ENCODE measurements at regions not wholly inside any gene's neighbourhood (a gene's known extent, or its start where the extent isn't known, plus 50 kb on each side); places are given as distances from the start of the nearest gene placed in this dataset.

- TF ChIP-seq, protein P1, sequence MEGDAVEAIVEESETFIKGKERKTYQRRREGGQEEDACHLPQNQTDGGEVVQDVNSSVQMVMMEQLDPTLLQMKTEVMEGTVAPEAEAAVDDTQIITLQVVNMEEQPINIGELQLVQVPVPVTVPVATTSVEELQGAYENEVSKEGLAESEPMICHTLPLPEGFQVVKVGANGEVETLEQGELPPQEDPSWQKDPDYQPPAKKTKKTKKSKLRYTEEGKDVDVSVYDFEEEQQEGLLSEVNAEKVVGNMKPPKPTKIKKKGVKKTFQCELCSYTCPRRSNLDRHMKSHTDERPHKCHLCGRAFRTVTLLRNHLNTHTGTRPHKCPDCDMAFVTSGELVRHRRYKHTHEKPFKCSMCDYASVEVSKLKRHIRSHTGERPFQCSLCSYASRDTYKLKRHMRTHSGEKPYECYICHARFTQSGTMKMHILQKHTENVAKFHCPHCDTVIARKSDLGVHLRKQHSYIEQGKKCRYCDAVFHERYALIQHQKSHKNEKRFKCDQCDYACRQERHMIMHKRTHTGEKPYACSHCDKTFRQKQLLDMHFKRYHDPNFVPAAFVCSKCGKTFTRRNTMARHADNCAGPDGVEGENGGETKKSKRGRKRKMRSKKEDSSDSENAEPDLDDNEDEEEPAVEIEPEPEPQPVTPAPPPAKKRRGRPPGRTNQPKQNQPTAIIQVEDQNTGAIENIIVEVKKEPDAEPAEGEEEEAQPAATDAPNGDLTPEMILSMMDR (IDR thresholded peaks at IDR 0.05; ENCODE audit: extremely low read depth, missing control alignments): no peak
- no peak for DNase-seq (ENCODE audit: low spot score)
These were observed 135.3 kb upstream of the IRF2BP2 start for GRCh38 chr1:234745276-234745675.

GRCh38 chr1:234743791-234744611, 134.0 kb upstream of the IRF2BP2 start:
- TF ChIP-seq, protein P1 (IDR thresholded peaks at IDR 0.05; ENCODE audit: extremely low read depth, missing control alignments): no peak
- no peak for DNase-seq (ENCODE audit: low spot score)

DNA sequence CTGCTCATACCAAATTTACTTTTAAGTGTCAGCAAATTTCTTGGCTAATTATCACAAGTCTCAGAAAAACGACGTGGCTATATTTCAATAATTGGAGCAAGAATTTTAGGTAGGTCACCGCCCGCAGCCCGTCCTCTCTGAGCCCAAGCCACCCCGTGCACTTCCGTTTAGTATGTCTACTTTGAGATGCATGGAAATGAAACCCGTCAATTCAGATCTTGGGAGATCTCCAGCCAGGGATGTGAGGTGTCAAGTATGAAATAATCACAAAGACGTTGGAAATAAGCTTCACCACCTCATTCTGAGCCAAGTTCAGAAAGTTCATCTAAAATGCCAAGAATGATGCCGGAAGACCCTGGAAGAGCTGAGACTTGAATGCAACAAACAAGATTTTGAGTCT, 132.6 kb upstream of the IRF2BP2 start:
- DNase-seq (ENCODE audit: low spot score): no peak
- TF ChIP-seq, protein P1 (IDR thresholded peaks at IDR 0.05; ENCODE audit: extremely low read depth, missing control alignments): no peak

GRCh38 chr1:234737967-234738314, 128.0 kb upstream of the IRF2BP2 start:
- TF ChIP-seq, protein P1 (IDR thresholded peaks at IDR 0.05; ENCODE audit: extremely low read depth, missing control alignments): no peak
- DNase-seq (ENCODE audit: low spot score): no peak

DNA sequence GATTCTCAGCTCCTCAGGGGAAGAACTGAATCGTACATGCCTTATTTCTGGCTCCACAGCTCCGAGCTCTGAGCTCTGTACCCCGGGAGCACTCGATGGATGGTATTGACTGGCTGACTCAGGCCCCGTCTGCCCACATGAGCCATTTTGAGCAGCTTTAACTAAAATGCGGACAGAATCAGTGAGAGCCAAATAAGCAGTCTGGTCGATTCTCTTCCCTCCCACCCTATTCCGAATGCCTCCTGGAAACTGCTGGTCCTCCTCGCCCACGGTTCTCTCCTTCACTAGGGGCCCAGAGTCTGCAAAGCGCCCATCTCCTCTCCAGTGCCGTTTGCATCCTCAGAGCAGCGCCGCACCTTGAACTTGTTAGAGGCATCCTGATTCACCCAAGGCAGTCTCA, 125.9 kb upstream of the IRF2BP2 start:
- TF ChIP-seq, protein P1 (IDR thresholded peaks at IDR 0.05; ENCODE audit: extremely low read depth, missing control alignments): no peak
- no peak for DNase-seq (ENCODE audit: low spot score)

DNA sequence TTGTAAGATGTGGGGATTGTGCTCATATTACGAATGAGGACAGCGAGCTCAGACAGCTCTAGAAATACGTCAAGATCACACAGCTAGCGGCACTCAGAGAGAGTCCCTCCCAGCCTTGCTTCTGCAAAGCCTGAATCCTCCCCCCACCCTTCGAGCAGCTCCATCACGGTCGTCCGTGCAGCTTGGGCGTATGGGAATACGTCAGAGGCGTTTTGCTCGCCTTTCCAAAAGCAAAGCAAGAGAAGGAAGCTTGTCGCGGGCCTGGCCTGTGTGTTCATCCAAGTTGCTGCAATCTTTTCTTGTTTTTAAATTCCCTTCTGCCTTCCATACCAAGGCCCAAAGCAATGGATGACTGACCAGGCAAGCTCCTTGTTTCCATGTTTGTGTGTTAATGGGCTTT, 125.5 kb upstream of the IRF2BP2 start:
- TF ChIP-seq, protein P1 (IDR thresholded peaks at IDR 0.05; ENCODE audit: extremely low read depth, missing control alignments): no peak

DNA sequence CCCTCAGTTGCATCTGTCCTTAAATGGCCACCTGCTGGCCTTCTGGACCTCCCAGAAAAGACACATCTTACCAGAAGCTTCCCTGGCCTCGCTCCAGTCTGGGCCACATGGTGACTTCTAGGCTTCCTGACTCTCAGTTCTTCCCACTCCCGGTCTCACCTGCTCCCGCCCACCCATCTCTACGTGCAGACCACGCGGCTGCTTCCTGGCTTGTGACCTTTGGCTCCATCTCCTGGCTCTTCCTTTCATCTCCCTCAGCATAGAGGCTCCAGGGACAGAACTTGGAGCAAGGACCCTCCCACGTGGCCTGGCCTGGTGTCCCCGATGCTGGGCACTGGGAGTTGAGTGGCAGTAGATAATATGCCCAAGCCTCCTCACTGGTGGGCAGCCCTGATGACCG, 124.9 kb upstream of the IRF2BP2 start:
- TF ChIP-seq, protein P1 (IDR thresholded peaks at IDR 0.05; ENCODE audit: extremely low read depth, missing control alignments): no peak
- DNase-seq (ENCODE audit: low spot score): no peak

More for the DNA sequence above, 125.5 kb upstream of the IRF2BP2 start:
- no peak for DNase-seq (ENCODE audit: low spot score)
